Spleen (tissue), 11 donors: ENCODE measurements at regions not wholly inside any gene's neighbourhood (a gene's known extent, or its start where the extent isn't known, plus 50 kb on each side); places are given as distances from the start of the nearest gene placed in this dataset.

Source experiments
- DNase-seq: peaks from one replicate; pipeline ENCODE4 v3.0.0-alpha.2; 2020
- H3K27ac ChIP-seq, 8 donors: fragments of 200-600 bp; sonication (generic) in 7 of 8; 1 replicate in 4 of 8; 2 replicates in 4 of 8; pipeline versions ENCODE4 v1.5.0 to v1.8.0; 2016 to 2021; ENCODE audit warnings: inconsistent platforms in 4 of 8, mild to moderate bottlenecking in 4 of 8, moderate library complexity in 1 of 8
- H3K27me3 ChIP-seq, 7 donors: fragments of 200-600 bp; sonication (generic) in 6 of 7; replicated peaks in 1 of 7; 1 replicate in 4 of 7; 2 replicates in 3 of 7; pipeline versions ENCODE4 v1.5.0 to v1.8.0; 2016 to 2021; ENCODE audit warnings: inconsistent platforms in 3 of 7, mild to moderate bottlenecking in 1 of 7
- H3K36me3 ChIP-seq, 6 donors: fragments of 200-600 bp; sonication (generic) in 5 of 6; 1 replicate in 4 of 6; 2 replicates in 2 of 6; pipeline versions ENCODE4 v1.5.0 to v1.8.0; 2016 to 2021; ENCODE audit warnings: inconsistent platforms in 2 of 6
- H3K4me1 ChIP-seq, 6 donors: fragments of 200-600 bp; sonication (generic) in 5 of 6; 1 replicate in 3 of 6; 2 replicates in 3 of 6; pipeline versions ENCODE4 v1.5.0 to v1.8.0; 2016 to 2021; ENCODE audit warnings: inconsistent platforms in 3 of 6
- H3K4me3 ChIP-seq, 8 donors: fragments of 200-600 bp; sonication (generic) in 7 of 8; 1 replicate in 4 of 8; 2 replicates in 4 of 8; pipeline versions ENCODE4 v1.5.0 to v1.8.0; 2016 to 2021; ENCODE audit warnings: inconsistent platforms in 4 of 8, mild to moderate bottlenecking in 4 of 8, moderate library complexity in 2 of 8
- H3K9me3 ChIP-seq, 8 donors: fragments of 200-600 bp; sonication (generic) in 7 of 8; 1 replicate in 4 of 8; 2 replicates in 4 of 8; pipeline versions ENCODE4 v1.5.0 to v1.8.0; 2016 to 2021; ENCODE audit warnings: inconsistent platforms in 4 of 8
- CTCF ChIP-seq, 11 experiments: fragments of 200-600 bp in 7 of 11; fragments of 450-650 bp in 4 of 11; sonication (generic) in 4 of 11; IDR thresholded peaks in 8 of 11; conservative IDR thresholded peaks in 3 of 11; 1 replicate in 7 of 11; 2 replicates in 4 of 11; pipeline versions ENCODE4 v1.4.0 to v1.8.0; 2016 to 2021; ENCODE audit warnings: antibody characterized with exemption in 11 of 11, inconsistent platforms in 4 of 11, mild to moderate bottlenecking in 1 of 11
- POLR2A ChIP-seq, 3 donors: fragments of 450-650 bp; IDR thresholded peaks; one replicate each; pipeline ENCODE4 v1.5.1; 2017; ENCODE audit warnings: antibody characterized with exemption in 3 of 3, mild to moderate bottlenecking in 1 of 3
- POLR2AphosphoS5 ChIP-seq, 3 donors: sonication (generic); formaldehyde crosslinking; IDR thresholded peaks; one replicate each; pipeline ENCODE4 v1.5.1; 2017; ENCODE audit warnings: antibody characterized with exemption in 3 of 3
- WGBS, 5 donors: extraction: QIAGEN DNeasy Blood & Tissue Kit in 3 of 5; methylation state at CpG; one replicate each; pipeline versions ENCODE4 v1.1.5 to v1.1.7; 2013 to 2018; 5-methylcytosine and 5-hydroxymethylcytosine counted together
- intact Hi-C: fragments of 100-400 bp; cut with DNase I; formaldehyde crosslinking; loops from one replicate; pipeline ENCODE4 v1.15.0; 2023; ENCODE audit warnings: low total_unique reads
- donor health status: healthy with polysubstance abuse.
- donor health status: DM: no; HTN: no; CAD: no; lungs with moderate emphysema.
- donor health status: DM: no; HTN: no; CAD: no.
- donor health status: Bipolar disorder and iron deficiency.
- donor health status: healthy.
- donor health status: DM: no; HTN: no; CAD: no.
- donor health status: DM: yes; HTN: yes; CAD: no.

- no peak for DNase-seq
- Histone ChIP-seq H3K4me1 (no peaks in the 10 kb centered on the region), H3K4me3 (no peak overlapping the region), H3K27ac (no peak overlapping the region), H3K36me3 (no peaks in the 10 kb centered on the region), H3K27me3 (no peaks in the 10 kb centered on the region), H3K9me3 (peaks cover 0 to 42% (median 25%) of the 10 kb centered on the region in 8 donors)
- TF ChIP-seq POLR2AphosphoS5 (IDR thresholded peaks at IDR 0.05) = no peak
- no peak for TF ChIP-seq POLR2A (IDR thresholded peaks at IDR 0.05)
- no peak for TF ChIP-seq CTCF (IDR thresholded peaks at IDR 0.05 in 8 of 11, conservative IDR thresholded peaks at IDR 0.05 in 3 of 11)
- intact Hi-C loops = no loop called here
- WGBS, 5 donors = 40 to 51% (median 47%) methylated on average over 2 of the region's 2 CpGs
Observed at GRCh38 chr2:139281124-139281523, 500.9 kb upstream of the NXPH2 start.

- intact Hi-C loops = no loop called here
- TF ChIP-seq POLR2AphosphoS5 (IDR thresholded peaks at IDR 0.05) = no peak
- TF ChIP-seq CTCF (IDR thresholded peaks at IDR 0.05 in 8 of 11, conservative IDR thresholded peaks at IDR 0.05 in 3 of 11) = no peak
- no peak for TF ChIP-seq POLR2A (IDR thresholded peaks at IDR 0.05)
- H3K4me1 ChIP-seq = no peaks in the 10 kb centered on the region
- H3K4me3 ChIP-seq = no peak overlapping the region
- H3K9me3 ChIP-seq = peaks cover 0 to 3% (median 0%) of the 10 kb centered on the region in 8 donors
- no peak overlapping the region for H3K27ac ChIP-seq
- H3K36me3 ChIP-seq = no peaks in the 10 kb centered on the region
- WGBS, 5 donors = 36 to 65% (median 47%) methylated on average over 1 of the region's 1 CpG
- no peaks in the 10 kb centered on the region for H3K27me3 ChIP-seq
- DNase-seq = no peak
Observed at GRCh38 chr2:139271879-139272278, 491.7 kb upstream of the NXPH2 start.

- Histone ChIP-seq H3K4me3 (no peak overlapping the region), H3K9me3 (peaks cover 0 to 4% (median 0%) of the 10 kb centered on the region in 8 donors), H3K27ac (no peak overlapping the region), H3K4me1 (no peaks in the 10 kb centered on the region), H3K27me3 (no peaks in the 10 kb centered on the region), H3K36me3 (no peaks in the 10 kb centered on the region)
- no peak for TF ChIP-seq POLR2AphosphoS5 (IDR thresholded peaks at IDR 0.05)
- TF ChIP-seq POLR2A (IDR thresholded peaks at IDR 0.05) = no peak
- TF ChIP-seq CTCF (IDR thresholded peaks at IDR 0.05 in 8 of 11, conservative IDR thresholded peaks at IDR 0.05 in 3 of 11) = no peak
- DNase-seq = no peak
- WGBS, 5 donors = 85 to 98% (median 91%) methylated on average over 2 of the region's 2 CpGs
- intact Hi-C loops = no loop called here
Observed at GRCh38 chr2:139271149-139271548, 491.0 kb upstream of the NXPH2 start.

GRCh38 chr2:139260052-139260430, 479.9 kb upstream of the NXPH2 start:
- H3K4me1 ChIP-seq = no peaks in the 10 kb centered on the region
- no peak overlapping the region for H3K27ac ChIP-seq
- no peaks in the 10 kb centered on the region for H3K36me3 ChIP-seq
- H3K4me3 ChIP-seq = no peak overlapping the region
- no peaks in the 10 kb centered on the region for H3K27me3 ChIP-seq
- H3K9me3 ChIP-seq = peaks cover 0 to 11% (median 2%) of the 10 kb centered on the region in 8 donors
- DNase-seq = no peak
- 60 to 89% (median 72%) methylated on average over 2 of the region's 2 CpGs for WGBS, 5 donors
- TF ChIP-seq CTCF (IDR thresholded peaks at IDR 0.05 in 8 of 11, conservative IDR thresholded peaks at IDR 0.05 in 3 of 11) (no peak), POLR2AphosphoS5 (IDR thresholded peaks at IDR 0.05) (no peak), POLR2A (IDR thresholded peaks at IDR 0.05) (no peak)
- intact Hi-C loops = no loop called here
